Vagina (tissue), 2 donors: ENCODE measurements at regions not wholly inside any gene's neighbourhood (a gene's known extent, or its start where the extent isn't known, plus 50 kb on each side); places are given as distances from the start of the nearest gene placed in this dataset.

Experiments
- CTCF ChIP-seq, 3 experiments: fragments of 450-650 bp in 2 of 3; fragments of 200-600 bp in 1 of 3; sonication (generic) in 1 of 3; IDR thresholded peaks; one replicate each; pipeline ENCODE4 v1.5.1; 2017 to 2019; ENCODE audit warnings: antibody characterized with exemption in 3 of 3, mild to moderate bottlenecking in 2 of 3, moderate library complexity in 2 of 3
- POLR2A ChIP-seq, 2 donors: fragments of 450-650 bp; IDR thresholded peaks; one replicate each; pipeline ENCODE4 v1.6.1; 2017; ENCODE audit warnings: antibody characterized with exemption in 2 of 2, mild to moderate bottlenecking in 2 of 2, moderate library complexity in 2 of 2
- POLR2AphosphoS5 ChIP-seq, 2 donors: sonication (generic); formaldehyde crosslinking; IDR thresholded peaks; one replicate each; pipeline ENCODE4 v1.9.0; 2017; ENCODE audit warnings: antibody characterized with exemption in 2 of 2, mild to moderate bottlenecking in 2 of 2, low read depth in 1 of 2; ENCODE audit not compliant: insufficient read depth in 1 of 2

GRCh38 chr11:70521475-70522308, 123.4 kb downstream of the CTTN start:
- TF ChIP-seq CTCF (IDR thresholded peaks at IDR 0.05), result no peak
- no peak for TF ChIP-seq POLR2A (IDR thresholded peaks at IDR 0.05)
- TF ChIP-seq POLR2AphosphoS5 (IDR thresholded peaks at IDR 0.05; ENCODE audit: insufficient read depth in 1 of 2, low read depth in 1 of 2), result no peak
